GM18508 (cell line): ENCODE measurements at regions not wholly inside any gene's neighbourhood (a gene's known extent, or its start where the extent isn't known, plus 50 kb on each side); places are given as distances from the start of the nearest gene placed in this dataset.
A peak's percentile ranks its signal among the peaks of the same experiment; 100 is the strongest.
"Not testable (repeated sequence)": the region's sequence is repeated elsewhere in the genome, so short reads cannot be mapped to it uniquely, and the experiment has no call there.

ENCODE experiments used
- ATAC-seq: cut with Tn5 transposase; IDR thresholded peaks from one replicate; pipeline ENCODE4 v1.9.1; 2021; ENCODE audit warnings: moderate number of reproducible peaks; ENCODE audit not compliant: insufficient read depth, unreplicated experiment

DNA sequence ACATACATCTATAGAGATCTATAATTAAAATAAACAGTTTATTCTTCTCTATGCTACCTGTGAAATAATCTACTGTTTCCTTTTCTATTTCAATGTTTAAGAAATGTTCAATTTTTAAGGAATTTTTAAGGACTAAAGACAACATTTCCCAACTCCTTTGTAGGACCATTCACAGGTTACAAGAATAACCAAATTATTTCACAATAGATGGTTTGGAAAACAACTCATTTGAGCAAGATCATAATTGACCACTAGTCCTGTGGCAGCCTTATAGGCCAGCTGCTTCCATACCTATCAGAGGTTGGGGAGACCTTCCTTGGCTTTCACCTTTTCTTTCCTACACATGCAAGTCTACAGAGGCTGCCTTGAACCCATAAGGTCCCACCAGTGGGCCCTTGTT, 193.7 kb downstream of the TTC39B start:
- no peak for ATAC-seq

DNA sequence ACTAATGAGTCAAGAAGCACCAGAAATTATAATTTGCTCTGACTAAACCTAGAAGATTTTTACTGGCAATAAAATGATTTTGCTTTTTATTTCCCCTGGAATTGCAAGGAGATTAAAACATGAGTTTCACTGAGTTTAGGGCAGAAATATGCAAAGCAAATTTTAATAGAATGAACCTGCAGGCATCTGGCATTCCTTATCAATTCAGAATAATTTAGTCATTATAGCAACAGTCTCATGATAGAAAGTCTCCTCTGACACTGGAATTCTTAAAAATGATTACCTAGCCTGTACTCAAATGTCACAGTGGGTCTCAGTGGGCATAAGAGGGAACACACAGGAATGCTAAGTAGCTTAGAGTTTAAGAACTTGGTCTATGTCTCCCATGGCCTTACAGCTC, 195.9 kb downstream of the TTC39B start:
- ATAC-seq: no peak

DNA sequence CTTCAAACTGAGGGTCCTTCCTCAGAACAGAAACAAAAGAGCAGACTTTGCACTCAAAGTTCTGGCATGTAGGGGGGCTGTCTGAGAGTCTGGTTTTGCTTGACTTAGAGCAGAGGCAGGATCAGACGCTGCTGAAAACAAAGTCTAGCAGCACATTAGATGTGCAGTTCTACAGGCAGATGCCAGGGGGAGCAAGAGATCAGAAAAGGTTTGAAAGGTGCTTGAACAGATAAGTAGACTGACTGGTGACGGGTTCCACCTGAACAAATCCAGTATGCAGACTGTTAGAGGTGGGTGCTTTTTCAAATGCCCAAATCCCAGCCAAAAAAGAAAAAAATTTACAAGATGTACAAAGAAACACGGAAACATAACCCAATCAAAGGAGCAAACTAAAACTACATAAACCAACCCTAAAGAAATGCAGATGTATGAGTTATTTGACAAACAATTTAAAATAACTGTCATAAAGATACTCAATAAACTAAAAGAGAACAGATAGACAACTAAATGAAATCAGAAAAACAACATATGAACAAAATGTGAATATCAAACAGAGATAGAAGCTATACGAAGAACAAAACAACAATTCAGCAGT, 194.7 kb upstream of the FREM1 start:
- ATAC-seq: peak; percentile 77

DNA sequence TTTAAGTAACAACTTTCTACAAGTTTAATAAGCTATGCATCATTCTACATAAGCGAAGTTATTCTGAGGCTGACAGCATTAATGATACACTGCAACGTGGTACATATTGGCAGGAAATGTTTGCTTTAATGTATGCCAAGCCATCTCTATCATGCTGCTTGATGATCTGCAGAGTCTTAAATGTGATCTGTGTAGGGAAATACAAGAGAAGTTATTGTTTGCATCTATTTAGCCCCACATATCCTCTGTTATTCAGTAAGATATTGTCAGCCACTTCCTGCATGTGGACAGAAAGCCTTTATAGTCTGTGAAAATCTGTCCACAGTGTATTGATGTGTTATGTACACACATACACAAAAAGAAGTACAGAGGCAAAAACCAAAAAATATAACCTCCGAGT, 193.1 kb upstream of the FREM1 start:
- ATAC-seq: no peak

DNA sequence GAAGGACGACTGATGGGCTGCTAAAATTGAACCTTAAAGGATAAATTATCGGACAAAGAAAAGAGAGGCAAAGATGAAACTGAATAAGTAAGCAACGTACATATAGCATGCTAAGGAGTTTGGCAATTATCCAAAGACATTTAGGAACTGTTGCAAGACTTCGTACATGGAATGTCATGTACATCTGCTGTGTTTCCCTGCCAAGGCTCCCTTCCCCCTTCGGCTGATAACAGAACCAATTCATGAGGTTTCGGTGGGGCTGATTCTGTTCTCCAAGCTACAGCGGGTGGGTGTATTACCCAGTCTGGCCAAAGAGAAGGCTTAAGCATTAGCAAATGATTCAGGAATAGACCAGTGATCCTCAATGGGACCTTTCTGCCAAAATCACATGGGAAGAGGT, 190.9 kb upstream of the FREM1 start:
- no peak for ATAC-seq

DNA sequence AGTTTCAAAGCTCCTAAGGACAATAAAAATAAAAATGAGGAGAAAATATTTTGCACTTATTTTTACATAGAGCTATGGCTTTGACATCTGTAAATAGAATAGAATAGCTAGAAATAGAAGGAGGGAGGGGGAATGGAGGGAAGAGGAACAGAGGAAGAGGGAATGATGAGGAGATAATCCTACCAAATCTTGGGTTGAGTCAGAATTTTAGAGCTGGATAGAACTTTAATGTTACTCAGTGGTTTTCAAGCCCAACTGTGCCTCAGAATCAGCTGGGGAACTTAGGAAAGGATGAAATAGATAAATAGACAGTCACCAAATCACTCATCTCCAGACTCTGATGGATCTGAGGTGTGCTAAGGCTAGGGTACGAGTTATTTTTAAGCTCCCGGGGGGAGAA, 190.3 kb upstream of the FREM1 start:
- no peak for ATAC-seq

DNA sequence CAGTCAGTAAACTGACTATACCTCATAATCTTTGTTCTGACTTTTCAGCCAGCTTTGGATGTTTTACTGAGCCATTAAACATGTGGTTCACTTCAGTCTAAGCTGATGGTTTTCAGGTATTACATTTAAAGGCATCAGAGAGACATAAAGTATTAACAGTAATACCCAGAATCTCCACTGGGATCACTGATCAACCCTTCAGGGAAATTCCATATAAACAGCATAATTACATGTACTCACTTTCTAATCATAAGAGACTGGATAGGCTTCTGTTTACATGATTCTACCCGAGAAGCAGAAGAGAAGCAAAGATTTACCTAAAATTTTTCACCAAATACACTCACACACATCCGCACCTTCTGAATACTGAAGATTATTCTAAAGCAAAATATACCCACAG, 186.7 kb upstream of the FREM1 start:
- ATAC-seq: no peak

DNA sequence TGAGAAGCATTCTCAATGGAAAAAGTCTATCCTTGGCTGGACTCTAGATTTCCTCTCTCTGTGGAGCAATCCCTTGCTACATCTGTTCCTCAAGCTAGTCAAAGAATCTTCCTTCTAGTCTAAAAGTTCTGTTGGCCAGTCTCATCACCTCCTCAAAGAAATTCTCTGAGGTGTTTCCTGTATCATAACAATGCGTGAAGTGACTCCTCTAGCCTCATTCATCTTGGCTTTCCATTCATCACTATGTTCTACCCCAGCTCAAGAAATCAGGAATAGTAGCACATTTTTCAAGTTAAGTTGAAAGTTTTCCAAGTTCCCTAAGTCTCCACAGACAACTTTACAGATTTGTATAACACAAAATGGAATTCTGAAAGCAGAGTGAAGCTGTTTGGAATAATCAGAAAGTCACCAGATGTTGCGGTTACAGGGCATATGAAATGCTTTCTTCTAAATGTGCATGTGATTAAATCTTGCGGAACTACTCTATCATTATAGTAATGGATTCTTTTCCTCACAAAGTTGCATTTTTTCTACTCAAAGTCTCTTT, 176.6 kb upstream of the FREM1 start:
- ATAC-seq: no peak

DNA sequence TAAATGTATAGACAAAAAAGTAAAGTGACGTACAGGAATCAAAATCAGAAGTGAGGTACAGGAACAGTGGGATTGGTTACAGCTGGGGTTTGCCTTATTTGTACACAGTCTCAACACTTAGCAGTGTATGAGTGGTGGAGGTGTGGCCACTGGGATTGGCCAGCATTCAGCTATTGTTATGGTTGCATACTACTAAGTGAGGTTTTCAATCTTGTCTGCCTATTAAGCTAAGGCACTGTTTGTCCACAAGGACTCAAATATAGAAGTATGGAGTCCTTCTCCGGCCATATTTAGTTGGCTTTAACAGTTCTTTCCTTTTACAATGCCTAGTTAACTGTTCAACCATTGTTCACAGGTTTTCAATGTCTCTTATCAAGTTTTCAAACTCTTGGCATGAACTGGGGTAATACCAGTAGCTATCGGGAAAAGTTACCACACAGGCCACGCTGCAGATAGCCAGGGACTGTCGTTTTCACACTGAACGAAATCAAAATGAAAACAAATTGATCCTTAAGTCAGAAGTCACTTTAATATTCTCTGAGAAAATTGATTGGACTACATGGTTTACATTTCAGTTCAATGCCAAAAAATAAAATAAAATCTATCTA, 176.0 kb upstream of the FREM1 start:
- no peak for ATAC-seq

DNA sequence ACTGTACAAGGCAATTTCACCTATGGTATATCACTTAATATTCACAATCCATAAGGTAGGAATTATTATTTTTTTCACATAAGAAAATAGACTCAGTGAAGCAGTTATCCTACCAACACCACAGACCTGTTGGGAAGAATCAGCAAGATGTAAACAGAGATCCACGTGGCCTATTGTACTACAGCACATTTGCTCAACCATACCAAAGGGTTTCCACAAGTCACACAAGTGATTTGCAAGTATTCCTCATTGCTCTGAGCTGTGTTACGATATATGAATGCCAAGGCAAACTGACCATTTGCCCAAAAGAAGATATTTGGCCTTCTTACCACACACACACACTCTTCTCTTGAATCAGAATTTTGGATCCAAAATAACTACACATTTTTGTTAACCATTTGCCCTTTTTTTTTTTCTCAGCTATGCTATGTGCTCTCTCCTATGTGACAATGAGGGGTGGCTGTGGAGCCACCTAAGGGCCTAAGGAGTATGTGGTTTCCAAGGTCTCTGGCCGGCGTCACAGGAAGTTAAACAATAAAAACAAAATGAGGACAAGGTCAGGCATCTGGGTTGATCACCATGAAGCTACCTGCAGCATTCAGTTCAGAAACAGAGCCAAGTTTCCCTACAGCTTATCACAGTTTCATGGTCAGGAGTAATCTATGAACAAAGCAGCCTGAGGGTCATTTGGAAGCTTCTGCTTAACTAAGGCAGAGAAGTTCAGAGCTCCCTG, 171.0 kb upstream of the FREM1 start:
- ATAC-seq: no peak

DNA sequence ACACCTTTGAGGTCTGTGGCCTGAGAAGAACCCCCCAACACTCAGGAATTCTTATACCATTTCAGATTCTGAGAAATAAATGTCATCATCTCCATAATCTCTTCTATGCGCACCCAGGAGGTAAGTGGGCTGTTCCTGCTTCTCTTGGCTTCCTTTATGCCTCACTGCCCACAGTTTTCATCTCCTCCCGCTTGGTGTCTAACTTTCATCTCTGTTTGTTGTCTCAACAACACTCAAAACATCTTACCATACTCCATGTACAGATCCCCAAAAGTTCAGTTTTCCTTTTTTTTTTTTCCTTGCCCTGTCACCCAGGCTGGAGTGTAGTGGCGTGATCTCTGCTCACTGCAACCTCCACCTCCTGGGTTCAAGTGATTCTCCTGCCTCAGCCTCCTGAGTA, 170.2 kb upstream of the FREM1 start:
- no peak for ATAC-seq

DNA sequence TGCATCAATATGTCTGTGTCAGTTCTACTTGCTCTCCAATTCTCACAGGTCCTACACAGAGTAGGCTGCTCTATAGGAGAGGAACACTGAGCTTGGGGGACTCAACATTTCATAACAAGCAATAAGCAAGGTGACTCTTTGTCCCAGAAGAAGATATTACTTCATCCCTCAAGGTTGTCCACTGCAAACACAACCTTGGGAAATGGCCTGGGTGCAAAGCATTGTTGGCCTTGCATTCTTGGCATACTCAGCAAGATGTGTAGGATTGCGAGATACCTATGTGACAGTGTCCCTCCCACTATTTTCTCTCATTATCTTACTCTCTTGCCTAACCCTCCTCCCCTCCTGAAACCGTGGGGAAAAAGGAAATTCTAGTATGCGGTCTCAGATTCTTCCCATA, 169.8 kb upstream of the FREM1 start:
- no peak for ATAC-seq

DNA sequence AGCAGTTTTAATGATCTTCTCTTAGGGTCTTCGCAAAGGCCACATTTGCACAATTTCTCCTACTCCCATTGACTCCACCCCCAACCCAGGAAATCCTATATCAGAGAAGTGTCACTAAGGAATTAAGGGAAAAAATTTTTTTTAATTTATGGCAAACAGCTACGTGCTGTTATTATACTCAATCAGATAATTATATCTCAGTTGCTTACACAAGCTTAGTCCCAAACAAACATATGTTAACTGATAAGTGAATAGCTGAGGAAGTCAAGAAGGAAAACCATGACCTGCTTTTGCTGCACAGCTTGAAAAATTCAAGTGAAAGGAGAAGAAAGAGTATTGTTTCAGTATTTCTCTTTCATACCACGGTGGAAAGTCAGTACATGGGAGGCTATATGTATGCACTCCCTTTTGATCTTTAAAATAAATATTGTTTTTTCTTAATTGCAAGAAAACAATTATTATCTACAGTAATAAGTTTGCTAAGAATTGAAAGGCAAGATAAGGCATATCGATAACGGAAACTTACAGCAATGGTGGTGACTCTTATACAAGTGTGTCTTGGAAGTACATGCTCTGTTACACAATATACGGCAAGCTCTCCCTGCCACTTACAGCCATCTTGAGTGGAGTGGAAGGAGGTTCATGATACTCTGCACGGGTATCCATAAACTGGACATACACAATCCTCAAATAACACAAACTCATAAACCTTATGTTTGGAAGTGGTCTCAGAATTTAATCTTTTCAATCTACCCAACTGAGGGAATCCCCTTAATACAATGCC, 167.9 kb upstream of the FREM1 start:
- ATAC-seq: no peak

DNA sequence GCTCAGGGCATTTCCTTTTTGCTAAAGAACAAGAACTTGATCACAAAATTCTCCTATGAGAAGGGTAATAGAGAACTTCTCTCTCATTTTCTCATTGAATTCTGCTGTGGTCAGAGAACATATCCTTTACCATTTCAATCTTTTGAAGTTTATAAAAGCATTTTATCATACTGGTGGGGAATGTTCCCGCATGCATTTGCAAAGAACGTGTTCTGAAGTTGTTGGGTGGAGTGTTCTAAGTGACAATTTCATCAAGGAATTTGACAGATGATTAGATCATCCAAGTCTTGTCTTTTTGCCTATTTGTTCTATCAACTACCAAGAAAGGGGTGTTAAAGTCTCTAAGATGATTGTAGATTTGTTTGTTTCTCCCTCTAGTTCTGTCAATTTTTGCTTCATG, 163.4 kb upstream of the FREM1 start:
- no peak for ATAC-seq

DNA sequence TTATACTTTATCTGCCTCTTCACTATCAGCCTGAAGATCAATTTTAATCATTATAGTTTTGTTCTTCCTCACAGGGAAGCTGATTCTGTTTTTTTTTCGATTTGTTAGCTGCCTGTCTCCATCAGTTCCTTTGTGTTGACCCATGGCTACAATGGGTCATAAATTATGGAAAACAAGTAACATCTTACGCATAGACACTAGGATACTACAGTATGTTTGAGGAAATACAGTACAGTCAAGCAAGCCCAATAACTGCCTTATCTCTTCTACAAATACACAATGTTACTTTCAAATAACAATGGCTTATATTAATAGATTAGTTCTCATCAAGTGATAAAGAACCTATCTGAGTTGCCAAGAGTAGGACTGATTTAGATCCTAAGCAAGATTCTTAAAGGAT, 160.5 kb upstream of the FREM1 start:
- ATAC-seq: no peak

DNA sequence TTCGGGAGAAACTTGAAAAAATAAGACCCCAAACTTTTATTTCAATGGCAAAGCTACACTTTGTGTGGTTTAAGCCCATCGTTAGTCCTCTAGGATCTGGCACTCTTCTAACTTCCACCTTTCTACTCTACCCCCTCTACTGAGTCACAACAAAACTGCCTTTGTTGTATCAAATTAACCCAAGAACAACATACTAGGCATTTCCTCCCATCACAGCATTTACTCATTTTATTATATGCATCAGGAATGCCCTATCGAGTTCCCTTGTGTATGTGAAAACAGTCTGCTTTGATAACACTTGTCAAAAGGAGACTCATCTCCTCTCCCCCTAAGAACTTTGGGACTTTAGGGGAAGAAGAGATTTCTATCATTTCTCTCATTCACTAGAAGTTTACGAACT, 158.9 kb upstream of the FREM1 start:
- no peak for ATAC-seq

DNA sequence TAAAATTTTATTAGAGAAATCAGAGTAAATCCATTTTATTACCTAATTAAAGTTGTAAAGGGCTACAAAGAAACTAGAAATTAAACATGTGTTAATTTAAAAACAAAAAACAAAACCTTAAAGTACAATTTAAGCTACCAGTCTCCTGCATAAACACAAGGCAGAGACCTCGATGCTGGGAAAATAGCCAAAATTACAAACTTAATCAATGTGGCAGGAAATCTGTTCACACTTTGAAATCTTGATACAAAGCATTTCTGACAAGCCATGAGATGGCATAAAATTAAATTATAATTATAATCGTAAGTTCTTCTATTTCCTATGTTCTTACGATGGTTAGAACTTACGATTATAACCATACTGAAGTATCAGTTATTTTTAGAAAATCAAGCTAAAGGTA, 158.0 kb upstream of the FREM1 start:
- ATAC-seq: no peak

DNA sequence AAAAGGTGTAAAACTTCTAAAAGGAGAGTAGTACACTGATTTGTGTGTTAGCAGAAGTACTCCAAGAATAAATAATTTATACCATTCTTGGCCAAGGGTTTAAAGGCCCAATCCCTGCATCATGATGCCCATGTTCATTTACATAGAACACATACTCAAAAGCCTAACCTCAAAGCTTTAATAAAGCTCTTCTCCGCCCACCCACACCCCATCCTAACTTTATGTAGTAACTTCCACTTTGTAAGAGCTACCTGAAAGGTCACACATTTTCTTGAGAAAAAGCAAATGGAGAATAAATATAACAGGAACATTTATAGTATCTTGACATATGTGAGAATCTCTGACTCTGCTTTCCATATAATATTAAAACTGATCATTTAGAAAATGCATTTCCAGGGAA, 148.8 kb upstream of the FREM1 start:
- ATAC-seq: no peak

DNA sequence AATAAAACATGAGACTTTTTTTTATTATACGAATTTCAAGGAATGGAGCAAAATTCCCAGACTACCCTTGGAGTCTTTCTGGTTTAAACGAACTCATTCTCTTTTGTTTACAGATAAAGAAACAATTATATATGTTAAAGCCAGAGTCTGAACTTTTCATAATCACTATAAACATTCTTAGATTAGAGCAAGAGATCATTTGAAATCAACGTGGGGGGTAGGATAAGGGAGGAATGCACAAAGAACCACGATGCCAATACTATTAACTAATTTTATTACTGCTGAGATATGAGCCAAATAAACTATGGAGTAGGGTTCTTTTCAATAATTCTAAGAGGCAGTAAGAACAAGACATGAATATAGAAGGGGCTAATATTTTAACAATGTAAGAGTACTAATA, 148.0 kb upstream of the FREM1 start:
- ATAC-seq: no peak

DNA sequence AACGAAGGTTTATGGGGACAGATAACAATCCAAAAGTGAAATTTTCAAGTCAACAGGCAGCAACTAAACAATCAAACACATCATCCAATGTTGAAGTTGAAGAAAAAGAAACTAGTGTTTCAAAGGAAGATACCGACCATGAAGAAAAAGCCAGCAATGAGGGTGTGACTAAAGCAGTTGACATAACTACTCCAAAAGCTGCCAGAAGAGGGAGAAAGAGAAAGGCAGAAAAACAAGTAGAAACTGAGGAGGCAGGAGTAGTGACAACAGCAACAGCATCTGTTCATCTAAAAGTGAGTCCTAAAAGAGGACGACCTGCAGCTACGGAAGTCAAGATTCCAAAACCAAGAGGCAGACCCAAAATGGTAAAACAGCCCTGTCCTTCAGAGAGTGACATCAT, 145.1 kb upstream of the FREM1 start:
- ATAC-seq: not testable (repeated sequence)

DNA sequence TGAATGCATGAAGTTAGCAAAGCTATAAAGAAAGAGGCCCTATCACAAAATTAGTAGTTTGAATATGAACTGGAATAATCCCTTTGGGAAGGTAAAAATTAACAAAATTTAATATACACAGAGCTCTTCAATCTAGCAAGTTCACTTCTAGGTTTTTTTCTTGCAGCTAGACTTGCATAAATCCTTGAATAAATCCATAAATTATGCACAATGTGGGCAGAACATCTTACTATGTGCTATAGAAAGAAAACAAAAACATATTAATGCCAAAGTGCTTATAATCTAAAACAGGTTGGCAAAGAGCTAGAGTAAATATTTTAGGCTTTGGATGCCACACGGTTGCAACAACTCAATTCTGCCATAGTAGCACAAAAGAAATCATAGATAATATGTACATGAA, 138.5 kb upstream of the FREM1 start:
- ATAC-seq: no peak
